Osteoblast (primary cell): ENCODE measurements at regions not wholly inside any gene's neighbourhood (a gene's known extent, or its start where the extent isn't known, plus 50 kb on each side); places are given as distances from the start of the nearest gene placed in this dataset.

Source experiments
- DNase-seq: peaks from one replicate; pipeline ENCODE4 v3.0.0; 2011; ENCODE audit warnings: low spot score, mixed read lengths; ENCODE audit not compliant: insufficient read length; ENCODE audit errors: missing footprints
- H2AFZ ChIP-seq: 2 replicates; pipeline ENCODE4 v1.6.0; 2011; ENCODE audit warnings: mild to moderate bottlenecking, low read length
- H3K27ac ChIP-seq: 2 replicates; pipeline ENCODE4 v1.5.1; 2011; ENCODE audit warnings: mild to moderate bottlenecking, low read depth, low read length, moderate library complexity
- H3K27me3 ChIP-seq: 2 replicates; pipeline ENCODE4 v1.6.0; 2012; ENCODE audit warnings: mild to moderate bottlenecking, control low read depth, inconsistent platforms, low read length, moderate library complexity; ENCODE audit not compliant: insufficient read depth
- H3K36me3 ChIP-seq: 2 replicates; pipeline ENCODE4 v1.5.1; 2011; ENCODE audit warnings: mild to moderate bottlenecking, low read length, control low read depth, moderate library complexity; ENCODE audit not compliant: insufficient read depth
- H3K4me1 ChIP-seq: 2 replicates; pipeline ENCODE4 v1.5.1; 2011; ENCODE audit warnings: mild to moderate bottlenecking, low read length, control low read depth, moderate library complexity; ENCODE audit not compliant: insufficient read depth
- H3K4me2 ChIP-seq: 2 replicates; pipeline ENCODE4 v1.6.0; 2011; ENCODE audit warnings: mild to moderate bottlenecking, low read length; ENCODE audit not compliant: insufficient read depth
- H3K4me3 ChIP-seq: fragments of 200-600 bp; sonication (generic); 3 replicates; pipeline ENCODE4 v1.5.1; 2012; ENCODE audit warnings: mild to moderate bottlenecking, low read length, inconsistent platforms; ENCODE audit not compliant: insufficient read depth
- H3K79me2 ChIP-seq: 2 replicates; pipeline ENCODE4 v1.6.0; 2012; ENCODE audit warnings: mild to moderate bottlenecking, low read length, control low read depth, inconsistent platforms; ENCODE audit not compliant: insufficient read depth
- H3K9me3 ChIP-seq: 2 replicates; pipeline ENCODE4 v1.5.1; 2011; ENCODE audit warnings: low read depth, low read length, control low read depth
- H4K20me1 ChIP-seq: 2 replicates; pipeline ENCODE4 v1.6.0; 2012; ENCODE audit warnings: mild to moderate bottlenecking, low read length, control low read depth; ENCODE audit not compliant: insufficient read depth
- CTCF ChIP-seq: IDR thresholded peaks from 2 replicates; pipeline ENCODE4 v1.5.1; 2011; ENCODE audit warnings: mild to moderate bottlenecking, low read depth, low read length, moderate library complexity; ENCODE audit errors: extremely low read depth

DNA sequence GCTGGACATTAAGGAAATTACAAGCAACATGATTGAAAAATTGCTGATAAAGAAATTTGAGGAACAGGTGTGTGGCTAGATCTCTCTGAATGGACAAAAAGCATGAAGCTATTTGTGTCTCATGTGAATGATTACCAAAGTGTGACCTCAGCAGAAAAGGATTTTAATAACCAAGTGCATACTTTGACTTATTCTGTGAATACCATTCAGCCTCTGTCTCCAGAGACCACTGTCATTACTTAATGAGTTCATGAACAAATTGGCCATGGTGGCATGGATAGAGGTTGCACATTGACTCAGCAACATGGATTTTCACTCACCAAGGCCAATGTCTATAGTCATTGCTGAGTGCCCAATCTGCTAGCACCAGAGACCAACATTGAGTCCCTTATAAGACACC is 874.6 kb upstream of the POT1 start:
- peaks cover 4% of the 10 kb centered on the region for H3K9me3 ChIP-seq
- H3K27ac ChIP-seq = no peak overlapping the region
- H3K4me1 ChIP-seq = no peaks in the 10 kb centered on the region
- no peaks in the 10 kb centered on the region for H3K27me3 ChIP-seq
- no peak overlapping the region for H2AFZ ChIP-seq
- H3K4me2 ChIP-seq = no peak overlapping the region
- H3K79me2 ChIP-seq = no peaks in the 10 kb centered on the region
- H4K20me1 ChIP-seq = no peaks in the 10 kb centered on the region
- DNase-seq = no peak
- no peak overlapping the region for H3K4me3 ChIP-seq
- no peak for TF ChIP-seq CTCF
- no peaks in the 10 kb centered on the region for H3K36me3 ChIP-seq

DNA sequence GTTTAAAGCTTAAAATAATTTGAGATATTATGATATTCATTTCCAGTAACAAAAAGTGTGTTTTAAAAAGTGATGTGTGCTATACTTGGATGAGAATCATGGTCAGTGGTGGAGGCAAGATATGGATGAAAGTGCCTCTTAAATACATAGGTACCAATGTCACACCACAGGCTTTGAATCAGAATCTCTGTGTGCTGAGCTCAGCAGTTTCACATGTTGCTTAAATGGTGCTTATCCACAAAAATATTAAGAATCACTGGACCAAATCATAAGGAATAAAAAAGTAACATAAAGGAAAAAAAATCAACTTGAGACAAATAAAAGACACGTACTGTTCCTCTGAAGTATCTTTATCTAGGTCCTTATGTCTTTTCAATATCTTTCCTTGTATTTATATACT is 850.5 kb upstream of the POT1 start:
- Histone ChIP-seq H3K9me3 (peaks cover 1% of the 10 kb centered on the region), H3K27me3 (no peaks in the 10 kb centered on the region)

GRCh38 chr7:125775317-125775716 is 845.7 kb upstream of the POT1 start:
- no peaks in the 10 kb centered on the region for H3K36me3 ChIP-seq
- H2AFZ ChIP-seq = no peak overlapping the region
- H3K27me3 ChIP-seq = no peaks in the 10 kb centered on the region
- no peak overlapping the region for H3K4me2 ChIP-seq
- no peak overlapping the region for H3K27ac ChIP-seq
- no peaks in the 10 kb centered on the region for H3K9me3 ChIP-seq
- no peak for TF ChIP-seq CTCF
- no peak for DNase-seq
- no peak overlapping the region for H3K4me3 ChIP-seq
- no peaks in the 10 kb centered on the region for H4K20me1 ChIP-seq
- H3K79me2 ChIP-seq = no peaks in the 10 kb centered on the region
- no peaks in the 10 kb centered on the region for H3K4me1 ChIP-seq

More for the DNA sequence above, 850.5 kb upstream of the POT1 start:
- H3K27ac ChIP-seq = no peak overlapping the region
- no peaks in the 10 kb centered on the region for H3K4me1 ChIP-seq
- no peak for TF ChIP-seq CTCF
- no peaks in the 10 kb centered on the region for H3K36me3 ChIP-seq
- no peaks in the 10 kb centered on the region for H3K79me2 ChIP-seq
- no peaks in the 10 kb centered on the region for H4K20me1 ChIP-seq
- H3K4me2 ChIP-seq = no peak overlapping the region
- H3K4me3 ChIP-seq = no peak overlapping the region
- DNase-seq = no peak
- no peak overlapping the region for H2AFZ ChIP-seq

DNA sequence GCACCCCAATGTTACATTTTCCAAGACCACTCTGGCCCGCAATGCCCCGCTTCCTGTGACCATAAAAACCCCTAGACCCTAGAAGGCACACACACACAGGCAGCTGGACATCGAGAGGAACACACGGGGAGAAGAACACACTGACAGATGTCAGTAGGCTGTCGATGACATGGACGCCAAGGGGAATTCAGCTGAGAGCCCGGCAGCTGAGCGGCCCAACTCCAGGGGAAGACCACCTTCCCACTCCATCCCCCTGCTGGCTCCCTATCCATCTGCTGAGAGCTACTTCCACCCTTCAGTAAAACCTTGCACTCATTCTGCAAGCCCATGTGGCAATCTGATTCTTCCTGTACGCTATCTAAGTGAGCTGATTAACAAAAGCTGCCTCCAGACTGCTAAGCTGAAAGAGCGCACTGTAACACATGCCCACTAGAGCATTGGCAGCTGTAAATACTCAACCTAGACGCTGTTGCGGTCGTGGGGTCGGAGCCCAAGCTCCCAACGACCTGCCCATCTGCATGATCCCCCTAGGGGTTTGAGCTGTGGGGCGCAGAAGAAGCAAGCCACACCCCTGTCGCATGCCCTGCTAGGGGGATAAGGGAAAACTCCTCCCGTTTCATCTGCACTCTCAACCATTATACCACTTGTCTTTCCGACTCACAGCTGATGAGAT is 843.6 kb upstream of the POT1 start:
- Histone ChIP-seq H3K4me1 (no peaks in the 10 kb centered on the region), H3K4me2 (no peak overlapping the region), H3K36me3 (no peaks in the 10 kb centered on the region), H2AFZ (no peak overlapping the region), H3K79me2 (no peaks in the 10 kb centered on the region), H3K9me3 (no peaks in the 10 kb centered on the region), H3K27ac (no peak overlapping the region), H3K27me3 (no peaks in the 10 kb centered on the region), H3K4me3 (no peak overlapping the region), H4K20me1 (no peaks in the 10 kb centered on the region)
- no peak for DNase-seq
- TF ChIP-seq CTCF = no peak
